Esophagus squamous epithelium (tissue), 4 donors: ENCODE measurements at regions not wholly inside any gene's neighbourhood (a gene's known extent, or its start where the extent isn't known, plus 50 kb on each side); places are given as distances from the start of the nearest gene placed in this dataset.

Source experiments
- POLR2A ChIP-seq, 4 donors: fragments of 450-650 bp; IDR thresholded peaks; one replicate each; pipeline ENCODE4 v1.6.1; 2017; ENCODE audit warnings: antibody characterized with exemption in 4 of 4, mild to moderate bottlenecking in 4 of 4, moderate library complexity in 3 of 4
- TF ChIP-seq, protein P1 (sequence below), 6 experiments: fragments of 450-650 bp in 4 of 6; fragments of 200-600 bp in 2 of 6; sonication (generic) in 2 of 6; IDR thresholded peaks; one replicate each; pipeline ENCODE4 v1.5.1; 2016 to 2019; ENCODE audit warnings: antibody characterized with exemption in 6 of 6, mild to moderate bottlenecking in 4 of 6, moderate library complexity in 4 of 6

DNA sequence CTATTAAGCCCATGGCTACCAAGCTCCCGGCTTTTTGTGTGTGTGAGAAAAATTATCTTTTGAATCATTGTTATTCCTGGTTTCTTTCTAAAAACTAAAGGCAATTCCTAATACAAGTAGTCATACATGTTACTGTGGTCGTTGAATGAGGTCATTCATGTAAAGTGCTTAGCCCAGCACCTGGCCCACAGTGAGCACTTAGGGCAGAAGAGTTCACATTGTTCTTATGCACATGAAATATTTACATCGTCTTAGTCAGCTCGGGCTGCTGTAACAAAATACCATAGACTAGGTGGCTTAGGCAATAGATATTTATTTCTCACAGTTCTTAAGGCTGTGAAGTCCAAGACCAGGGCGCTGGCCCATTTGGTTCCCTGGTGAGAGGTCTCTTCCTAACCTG lies 216.1 kb downstream of the SHQ1 start:
- TF ChIP-seq, protein P1, sequence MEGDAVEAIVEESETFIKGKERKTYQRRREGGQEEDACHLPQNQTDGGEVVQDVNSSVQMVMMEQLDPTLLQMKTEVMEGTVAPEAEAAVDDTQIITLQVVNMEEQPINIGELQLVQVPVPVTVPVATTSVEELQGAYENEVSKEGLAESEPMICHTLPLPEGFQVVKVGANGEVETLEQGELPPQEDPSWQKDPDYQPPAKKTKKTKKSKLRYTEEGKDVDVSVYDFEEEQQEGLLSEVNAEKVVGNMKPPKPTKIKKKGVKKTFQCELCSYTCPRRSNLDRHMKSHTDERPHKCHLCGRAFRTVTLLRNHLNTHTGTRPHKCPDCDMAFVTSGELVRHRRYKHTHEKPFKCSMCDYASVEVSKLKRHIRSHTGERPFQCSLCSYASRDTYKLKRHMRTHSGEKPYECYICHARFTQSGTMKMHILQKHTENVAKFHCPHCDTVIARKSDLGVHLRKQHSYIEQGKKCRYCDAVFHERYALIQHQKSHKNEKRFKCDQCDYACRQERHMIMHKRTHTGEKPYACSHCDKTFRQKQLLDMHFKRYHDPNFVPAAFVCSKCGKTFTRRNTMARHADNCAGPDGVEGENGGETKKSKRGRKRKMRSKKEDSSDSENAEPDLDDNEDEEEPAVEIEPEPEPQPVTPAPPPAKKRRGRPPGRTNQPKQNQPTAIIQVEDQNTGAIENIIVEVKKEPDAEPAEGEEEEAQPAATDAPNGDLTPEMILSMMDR (IDR thresholded peaks at IDR 0.05), result no peak
- no peak for TF ChIP-seq POLR2A (IDR thresholded peaks at IDR 0.05)
